Gastrocnemius medialis (tissue), 4 donors: ENCODE measurements at regions not wholly inside any gene's neighbourhood (a gene's known extent, or its start where the extent isn't known, plus 50 kb on each side); places are given as distances from the start of the nearest gene placed in this dataset.

Source experiments
- POLR2A ChIP-seq, 2 donors: fragments of 450-650 bp; IDR thresholded peaks; one replicate each; pipeline ENCODE4 v1.6.1; 2017; ENCODE audit warnings: antibody characterized with exemption in 2 of 2, mild to moderate bottlenecking in 2 of 2, moderate library complexity in 2 of 2
- TF ChIP-seq, protein P1 (sequence below), 5 experiments: fragments of 450-650 bp in 3 of 5; fragments of 200-600 bp in 2 of 5; sonication (generic) in 2 of 5; IDR thresholded peaks in 4 of 5; conservative IDR thresholded peaks in 1 of 5; 1 replicate in 4 of 5; 2 replicates in 1 of 5; pipeline ENCODE4 v1.5.1; 2016 to 2019; ENCODE audit warnings: antibody characterized with exemption in 5 of 5, mild to moderate bottlenecking in 3 of 5, moderate library complexity in 3 of 5

DNA sequence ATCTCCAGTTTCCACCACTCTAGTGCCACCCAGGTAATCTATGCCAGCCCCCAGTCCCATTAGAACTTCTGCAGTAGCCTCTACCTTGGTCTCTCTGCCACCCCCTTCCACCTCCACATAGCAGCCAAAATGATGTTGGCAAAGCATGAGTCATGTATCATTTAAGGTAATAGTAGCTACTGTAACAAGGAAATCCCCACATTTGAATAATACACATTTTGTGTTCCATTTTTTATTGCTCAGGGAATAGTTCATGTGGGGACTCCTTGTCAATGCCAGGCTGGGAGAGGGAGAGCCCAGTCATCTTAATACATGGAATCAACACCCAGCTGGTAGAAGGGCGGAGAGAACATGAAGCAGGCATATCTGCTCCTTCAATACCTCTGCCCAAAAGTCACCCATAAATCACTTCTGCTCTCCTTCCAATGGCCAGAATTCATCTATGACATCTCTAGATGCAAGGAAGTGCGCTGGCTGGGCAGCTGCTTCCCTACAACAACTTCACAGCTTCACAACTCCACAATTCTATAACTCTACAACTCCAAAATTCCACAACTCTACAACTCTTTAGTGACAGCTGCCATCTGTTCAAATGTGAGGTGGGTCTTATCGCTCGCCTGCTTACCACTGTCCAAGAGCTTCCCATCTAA, 70.6 kb upstream of the GLS start:
- TF ChIP-seq, protein P1, sequence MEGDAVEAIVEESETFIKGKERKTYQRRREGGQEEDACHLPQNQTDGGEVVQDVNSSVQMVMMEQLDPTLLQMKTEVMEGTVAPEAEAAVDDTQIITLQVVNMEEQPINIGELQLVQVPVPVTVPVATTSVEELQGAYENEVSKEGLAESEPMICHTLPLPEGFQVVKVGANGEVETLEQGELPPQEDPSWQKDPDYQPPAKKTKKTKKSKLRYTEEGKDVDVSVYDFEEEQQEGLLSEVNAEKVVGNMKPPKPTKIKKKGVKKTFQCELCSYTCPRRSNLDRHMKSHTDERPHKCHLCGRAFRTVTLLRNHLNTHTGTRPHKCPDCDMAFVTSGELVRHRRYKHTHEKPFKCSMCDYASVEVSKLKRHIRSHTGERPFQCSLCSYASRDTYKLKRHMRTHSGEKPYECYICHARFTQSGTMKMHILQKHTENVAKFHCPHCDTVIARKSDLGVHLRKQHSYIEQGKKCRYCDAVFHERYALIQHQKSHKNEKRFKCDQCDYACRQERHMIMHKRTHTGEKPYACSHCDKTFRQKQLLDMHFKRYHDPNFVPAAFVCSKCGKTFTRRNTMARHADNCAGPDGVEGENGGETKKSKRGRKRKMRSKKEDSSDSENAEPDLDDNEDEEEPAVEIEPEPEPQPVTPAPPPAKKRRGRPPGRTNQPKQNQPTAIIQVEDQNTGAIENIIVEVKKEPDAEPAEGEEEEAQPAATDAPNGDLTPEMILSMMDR (IDR thresholded peaks at IDR 0.05 in 4 of 5, conservative IDR thresholded peaks at IDR 0.05 in 1 of 5) = no peak
- no peak for TF ChIP-seq POLR2A (IDR thresholded peaks at IDR 0.05)
